Inflammatory macrophage (primary cell): ENCODE measurements at regions not wholly inside any gene's neighbourhood (a gene's known extent, or its start where the extent isn't known, plus 50 kb on each side); places are given as distances from the start of the nearest gene placed in this dataset.
"Not testable (repeated sequence)": the region's sequence is repeated elsewhere in the genome, so short reads cannot be mapped to it uniquely, and the experiment has no call there.

Experiments used
- DNase-seq, 2 donors: peaks; one replicate each; pipeline ENCODE4 v3.0.0-alpha.2; 2020 to 2022

DNA sequence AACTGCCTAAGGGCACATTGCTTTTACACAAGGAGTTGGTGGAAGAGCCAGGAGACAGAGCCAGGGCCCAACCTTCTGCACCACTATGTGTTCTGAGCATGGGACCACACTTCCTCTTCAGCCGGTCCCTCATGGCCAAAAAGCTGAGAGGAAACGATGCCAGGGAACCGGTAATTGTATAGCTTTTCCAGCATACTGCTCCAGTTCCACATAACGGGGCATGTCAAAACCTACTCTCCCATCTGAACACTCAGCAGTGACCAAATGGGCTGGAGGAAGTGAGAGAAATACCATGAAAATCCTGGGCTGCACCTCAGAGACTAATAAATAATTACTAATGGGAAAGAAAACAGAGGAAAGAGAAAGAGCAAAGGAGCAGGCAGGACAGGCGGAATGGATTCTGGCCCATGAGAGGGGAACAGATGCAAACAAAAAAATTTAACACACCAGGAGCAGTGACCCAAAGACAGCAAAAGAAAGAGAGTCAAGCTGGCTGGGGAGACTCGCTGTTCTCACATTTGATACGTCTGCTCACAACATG lies 52.0 kb upstream of the BMP2 start:
- peak; percentile 47 to 57 for DNase-seq

DNA sequence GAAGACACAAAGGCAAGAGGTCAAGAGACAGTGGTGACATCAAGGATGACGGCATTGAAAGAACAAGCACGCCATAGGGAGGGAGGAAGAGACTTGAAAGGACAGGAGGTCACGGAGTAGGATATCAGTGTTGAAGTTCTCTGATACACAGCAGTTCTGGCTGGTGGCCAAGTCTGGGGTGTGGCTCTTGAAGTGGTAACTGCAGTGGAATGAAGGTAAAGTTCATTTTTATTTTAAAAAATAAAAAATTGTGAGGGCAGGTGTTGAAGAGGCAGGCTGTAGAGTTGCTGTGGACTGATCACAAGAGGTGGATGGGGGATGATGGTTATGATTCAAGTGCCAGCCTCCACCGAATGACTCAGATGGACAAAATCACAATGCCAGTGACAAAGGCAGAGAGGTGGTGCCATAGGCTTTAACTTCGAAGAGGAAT lies 53.2 kb upstream of the BMP2 start:
- no peak for DNase-seq

DNA sequence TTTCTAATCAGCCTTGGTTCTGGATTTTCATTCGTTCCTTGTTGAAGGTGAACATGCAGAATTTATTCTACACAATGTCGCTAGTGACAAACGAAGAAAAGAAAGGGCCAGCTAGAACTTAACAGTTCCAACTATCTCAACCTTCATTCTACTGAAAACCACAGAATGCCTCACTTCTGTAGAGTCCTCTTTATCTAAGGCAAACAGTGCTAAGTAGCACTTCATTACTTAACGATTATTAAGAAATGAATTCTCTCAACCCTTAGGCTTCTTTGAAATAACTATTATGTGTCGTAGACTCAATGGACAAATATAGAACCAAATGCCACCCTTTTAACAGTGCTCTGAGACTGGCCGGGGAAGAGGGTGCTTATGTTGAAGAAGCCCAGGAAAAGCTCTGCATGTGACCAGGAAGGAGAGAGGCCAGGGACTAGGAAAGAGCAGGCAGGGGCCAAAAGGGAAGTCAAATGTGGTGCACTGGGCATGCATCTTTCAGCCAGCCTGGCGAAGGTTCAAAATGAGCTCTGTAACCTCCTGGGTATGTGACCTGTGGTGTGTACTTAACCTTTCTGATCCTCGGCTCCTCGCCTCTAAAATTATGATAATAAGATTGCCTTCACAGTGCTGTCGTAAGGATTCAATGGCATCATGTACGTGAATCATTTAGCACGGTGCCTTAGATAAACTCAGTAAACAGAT lies 55.4 kb upstream of the BMP2 start:
- DNase-seq, result no peak

DNA sequence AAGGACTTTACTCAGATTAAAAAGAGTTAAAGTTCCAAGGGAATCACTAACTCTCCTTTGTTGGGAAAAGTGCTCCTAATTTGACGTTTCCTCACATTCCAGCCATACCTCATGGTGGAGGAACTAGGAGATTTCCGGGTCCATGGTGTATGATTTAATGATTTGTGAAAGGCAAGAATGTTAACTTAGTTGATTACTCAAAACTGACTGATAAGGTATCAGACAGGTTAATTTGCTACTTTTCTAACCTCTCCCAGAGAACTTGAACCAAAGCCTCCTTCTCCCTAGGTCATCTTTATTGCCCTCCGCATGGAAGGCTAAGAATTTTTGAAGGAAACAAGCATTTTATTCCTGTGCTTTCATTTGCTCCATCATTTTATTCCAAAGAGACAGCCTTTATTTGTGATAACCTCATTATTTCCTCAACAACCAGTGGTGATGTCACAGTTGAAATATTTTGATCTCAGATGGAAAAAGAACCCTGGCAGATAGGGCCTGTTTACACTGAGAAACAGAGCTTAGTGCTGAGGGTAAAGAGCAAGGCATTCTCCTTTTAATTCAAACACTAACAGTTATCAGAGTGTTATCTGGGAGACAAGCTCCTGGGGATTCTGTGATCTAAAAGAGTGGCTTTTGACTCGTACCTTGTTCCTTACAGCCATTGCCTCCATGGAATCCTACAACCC lies 57.4 kb upstream of the BMP2 start:
- DNase-seq, result no peak

DNA sequence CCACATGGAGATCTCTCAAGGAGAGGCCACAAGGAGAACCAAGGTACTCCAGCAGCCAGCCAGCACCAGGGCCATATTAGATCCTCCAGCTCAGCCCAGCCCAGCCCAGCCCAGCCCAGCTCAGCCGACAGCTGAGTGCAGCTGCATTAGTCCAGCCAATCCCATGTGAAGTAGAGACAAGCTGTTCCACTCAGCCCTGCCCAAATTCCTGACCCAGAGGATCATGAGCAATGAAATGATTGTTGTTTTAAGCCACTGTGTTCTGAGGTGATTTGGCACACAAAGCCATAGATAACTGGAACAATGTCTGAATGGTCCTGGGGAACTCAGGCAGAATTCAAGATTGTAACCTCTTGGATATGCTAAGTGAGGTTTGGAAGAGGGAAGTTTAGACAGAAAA lies 59.5 kb upstream of the BMP2 start:
- no peak for DNase-seq

DNA sequence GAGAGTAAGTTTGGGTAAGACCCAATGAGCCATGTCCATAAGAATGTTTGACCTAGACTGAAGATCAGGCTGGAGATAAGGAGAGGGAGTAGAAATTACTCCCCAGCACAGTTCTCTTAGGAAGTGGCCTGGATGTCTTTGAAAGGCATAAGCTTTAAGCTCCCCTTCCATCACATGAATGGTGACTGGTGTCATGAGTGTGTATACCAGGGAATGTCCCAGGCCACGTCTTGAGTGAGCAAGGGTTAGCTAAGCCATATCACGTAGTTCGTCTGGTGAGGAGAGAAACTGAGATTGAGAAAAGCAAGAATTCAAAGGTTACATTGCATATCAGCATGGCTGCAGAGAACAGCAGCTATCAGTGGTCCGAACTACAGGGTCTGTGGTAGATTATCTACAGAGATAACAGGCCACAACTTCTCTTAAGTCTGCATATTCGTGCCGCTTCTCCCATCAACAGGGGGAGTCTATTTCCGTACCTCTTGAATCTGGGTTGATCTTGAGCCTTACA lies 60.1 kb upstream of the BMP2 start:
- DNase-seq, result no peak

DNA sequence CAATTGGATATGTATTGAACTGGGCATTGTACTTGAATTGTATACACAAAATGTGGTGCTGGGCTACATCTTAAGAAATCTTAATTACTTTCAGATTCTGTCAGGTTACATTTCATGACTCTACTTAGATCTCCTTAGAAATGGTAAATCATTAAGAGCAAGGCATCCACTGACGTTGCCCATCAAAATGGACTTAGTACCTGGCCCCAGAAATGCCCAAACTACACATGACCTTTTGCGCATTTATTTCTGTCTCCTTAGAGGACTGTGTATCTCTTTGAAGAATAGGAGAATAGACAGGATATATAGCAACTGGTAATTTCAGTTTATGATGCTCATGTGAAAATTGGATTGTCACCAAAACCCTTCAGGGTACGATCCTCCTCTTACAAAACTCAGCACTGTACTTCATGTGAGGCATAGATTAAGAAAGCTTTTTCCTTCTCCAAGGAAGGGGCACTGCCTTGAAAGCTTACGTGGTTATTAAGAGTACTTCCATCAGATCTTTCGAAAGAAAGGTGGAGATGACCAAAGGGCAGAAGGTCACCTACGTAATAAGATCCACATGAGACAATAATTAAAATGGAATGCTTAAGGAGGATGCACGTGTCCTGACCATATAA lies 61.4 kb upstream of the BMP2 start:
- no peak for DNase-seq

DNA sequence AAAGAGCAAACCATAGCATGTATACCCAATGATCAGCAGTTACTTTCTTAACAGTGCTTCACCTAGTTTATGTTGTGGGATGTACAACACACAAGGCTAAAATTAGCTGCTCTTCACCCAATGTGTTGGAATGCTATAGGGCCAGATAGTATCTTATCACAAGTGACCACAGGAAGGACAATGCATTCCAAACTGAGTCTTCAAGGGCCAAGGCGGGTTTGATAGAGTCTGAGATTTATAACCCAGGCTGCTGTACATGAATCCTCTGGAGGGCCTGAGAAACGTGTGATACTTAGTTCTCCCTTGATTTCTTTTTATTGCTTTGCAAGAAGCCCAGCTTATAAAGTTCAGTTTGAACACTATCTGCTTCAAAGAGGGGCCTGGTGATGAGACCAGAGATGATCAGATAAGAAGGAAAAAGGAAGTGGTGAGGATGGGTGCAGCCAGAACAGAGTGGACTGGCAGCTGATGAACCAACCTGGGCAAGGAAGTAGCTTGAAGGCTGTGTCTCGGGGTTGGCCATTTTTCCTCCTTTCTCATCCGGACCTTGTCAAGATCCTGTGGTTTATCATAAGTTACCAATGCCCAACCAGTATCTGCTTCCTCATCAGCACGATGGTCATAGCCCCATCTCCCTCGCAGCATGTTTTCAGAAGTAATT lies 62.2 kb upstream of the BMP2 start:
- DNase-seq, result no peak

DNA sequence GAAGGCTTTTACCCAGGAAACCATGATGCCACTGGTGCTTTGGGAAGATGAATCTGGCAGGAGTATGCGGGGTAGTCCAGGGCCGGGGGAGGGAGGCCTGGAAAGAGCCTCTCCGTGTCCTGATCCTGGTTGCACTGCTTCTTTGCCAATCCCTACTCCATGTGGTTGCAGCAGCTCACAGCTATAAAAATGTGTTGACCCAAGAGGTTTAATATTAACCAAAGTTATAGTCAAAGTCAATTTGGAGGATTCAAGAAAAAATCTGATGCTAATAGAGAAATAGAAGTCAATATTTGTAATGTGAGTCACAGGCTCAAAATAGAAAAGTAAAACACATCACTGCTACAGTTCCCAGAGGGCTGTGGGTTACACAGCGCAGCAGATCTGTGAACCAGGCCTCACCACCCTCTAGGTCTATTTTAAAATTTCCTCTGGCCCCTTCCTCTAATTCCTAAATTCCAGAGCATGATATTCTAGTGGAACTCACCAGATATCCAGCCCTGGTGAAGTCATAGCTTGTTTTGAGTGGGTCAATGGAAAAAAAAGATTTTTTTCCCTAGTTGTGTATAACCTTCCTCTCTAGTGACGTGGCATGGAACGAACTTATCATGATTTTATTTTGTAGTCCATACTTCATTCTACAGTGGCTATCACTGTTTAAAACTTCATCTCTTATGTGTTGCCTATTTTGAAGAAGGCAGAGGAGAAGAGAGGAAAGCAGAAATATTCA lies 63.2 kb upstream of the BMP2 start:
- DNase-seq, result no peak

DNA sequence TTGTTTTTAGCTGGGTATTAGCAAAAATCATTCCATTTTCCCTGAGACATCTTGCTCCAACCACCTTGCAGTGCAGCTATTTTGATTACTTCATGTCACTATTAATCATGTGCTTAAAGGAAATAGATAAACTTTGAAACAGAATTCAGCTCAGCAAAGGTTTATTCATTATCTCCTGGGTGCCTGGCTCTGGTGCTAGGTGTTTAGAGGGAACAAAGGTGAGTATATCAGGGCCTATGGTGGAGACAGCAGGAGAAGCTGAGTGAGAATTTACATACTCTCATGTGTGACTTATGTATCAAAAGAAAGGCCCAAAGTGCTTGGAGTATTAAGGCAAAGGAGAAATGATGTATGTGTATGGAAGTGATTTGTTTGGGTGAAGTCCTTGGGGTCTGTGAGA lies 63.8 kb upstream of the BMP2 start:
- no peak for DNase-seq

DNA sequence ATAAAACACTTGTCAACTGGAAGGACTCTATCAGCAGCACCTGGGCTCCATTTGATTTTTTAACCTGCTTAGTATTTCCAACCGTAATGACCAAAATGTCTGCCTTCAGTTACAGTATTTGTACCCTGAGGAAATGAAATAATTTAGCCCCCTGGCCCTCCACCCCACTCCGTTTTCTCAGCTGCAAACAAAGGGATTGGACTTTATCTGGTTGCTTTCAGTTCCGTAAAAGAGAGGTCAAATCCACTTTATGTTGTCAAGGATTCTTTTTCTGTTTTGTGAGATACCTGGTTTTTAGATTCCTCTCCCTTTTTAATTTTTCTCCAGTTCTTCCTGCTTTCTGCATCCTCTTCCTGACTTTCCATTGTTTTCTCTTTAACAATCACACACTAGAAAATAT lies 64.4 kb upstream of the BMP2 start:
- DNase-seq, result no peak

DNA sequence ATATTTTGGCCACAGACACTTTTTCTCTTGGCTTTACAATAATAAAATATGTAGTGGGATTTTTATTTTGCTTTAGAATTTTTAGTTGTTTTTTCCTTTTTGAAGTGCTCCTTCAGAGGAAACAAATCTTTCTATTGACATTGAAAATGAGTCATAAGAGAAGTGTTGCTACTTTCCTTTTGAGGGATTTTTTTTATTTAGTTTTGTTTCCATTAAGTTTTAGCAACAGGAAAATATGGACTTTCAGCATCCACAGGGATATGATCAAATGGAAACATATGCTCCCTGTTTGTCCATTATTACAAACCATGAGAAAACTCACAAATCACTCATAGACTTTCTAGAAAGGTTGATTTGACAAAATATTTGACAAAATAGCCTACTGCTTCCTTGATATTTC lies 65.3 kb upstream of the BMP2 start:
- no peak for DNase-seq

DNA sequence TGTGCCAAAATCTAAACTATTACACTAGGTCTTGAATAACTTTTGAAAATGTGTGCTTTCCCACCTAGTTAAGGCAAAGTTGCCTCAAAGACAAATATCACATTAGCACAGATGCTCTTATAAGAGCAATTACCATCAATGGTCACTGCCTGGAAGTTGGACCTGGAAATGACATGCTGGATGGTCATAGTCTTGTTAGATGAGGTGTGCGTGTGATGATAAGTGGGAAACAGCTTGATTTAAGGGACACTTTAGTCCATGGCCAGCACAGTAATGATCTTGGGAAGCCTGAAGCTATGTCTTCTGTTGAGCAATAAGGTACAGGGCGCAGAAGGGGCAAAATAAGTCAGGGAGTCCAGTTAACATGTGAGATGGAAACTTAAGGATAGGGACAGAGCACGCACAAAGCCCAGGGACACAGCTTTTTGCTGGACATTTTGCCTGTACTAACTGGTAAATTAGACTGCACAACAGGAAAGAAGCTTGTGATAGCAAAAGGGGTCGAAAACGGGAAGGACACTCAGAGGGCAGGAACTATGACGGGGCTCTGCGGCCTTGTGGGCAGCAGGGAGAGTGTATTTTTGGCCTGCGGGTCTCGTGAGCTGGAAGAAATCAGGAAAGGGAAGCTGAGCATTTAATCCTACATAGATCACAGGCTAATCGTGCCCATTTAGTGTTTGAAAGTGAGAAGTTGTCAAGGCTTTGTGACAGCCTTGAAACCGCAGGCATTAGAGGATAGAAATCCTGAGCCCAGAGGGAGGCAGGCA lies 66.7 kb upstream of the BMP2 start:
- peak; percentile 96 for DNase-seq

DNA sequence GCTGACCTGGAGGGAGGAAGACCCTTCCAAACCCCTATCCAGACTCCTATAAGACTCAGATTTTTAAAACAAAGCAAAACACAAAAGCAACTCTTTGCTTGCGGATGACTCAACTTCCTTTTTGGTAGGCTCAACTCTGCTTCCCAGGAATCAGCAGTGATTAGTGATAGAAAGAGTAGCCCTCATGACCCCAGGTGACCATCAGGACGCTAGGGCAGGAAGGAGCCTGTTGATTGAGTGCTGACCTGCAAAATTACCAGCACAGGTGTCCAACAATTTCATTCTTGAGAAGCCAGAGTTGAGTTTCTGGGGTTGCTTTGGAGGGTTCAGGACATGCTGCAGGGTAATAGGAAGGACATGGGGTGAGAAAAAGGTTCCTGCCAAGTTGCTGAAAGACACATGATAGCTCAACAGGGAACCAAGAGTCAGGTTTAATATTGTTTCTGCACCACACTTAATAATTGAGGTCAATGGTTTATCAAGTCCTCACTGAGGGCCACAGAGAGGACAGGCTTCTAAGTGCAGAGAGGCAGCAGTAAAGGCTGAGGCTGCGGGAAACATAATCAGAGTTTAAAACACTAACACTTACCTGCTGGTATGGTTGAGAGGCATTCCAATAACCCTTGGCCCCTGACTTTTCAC lies 67.4 kb upstream of the BMP2 start:
- peak; percentile 13 to 23 for DNase-seq

DNA sequence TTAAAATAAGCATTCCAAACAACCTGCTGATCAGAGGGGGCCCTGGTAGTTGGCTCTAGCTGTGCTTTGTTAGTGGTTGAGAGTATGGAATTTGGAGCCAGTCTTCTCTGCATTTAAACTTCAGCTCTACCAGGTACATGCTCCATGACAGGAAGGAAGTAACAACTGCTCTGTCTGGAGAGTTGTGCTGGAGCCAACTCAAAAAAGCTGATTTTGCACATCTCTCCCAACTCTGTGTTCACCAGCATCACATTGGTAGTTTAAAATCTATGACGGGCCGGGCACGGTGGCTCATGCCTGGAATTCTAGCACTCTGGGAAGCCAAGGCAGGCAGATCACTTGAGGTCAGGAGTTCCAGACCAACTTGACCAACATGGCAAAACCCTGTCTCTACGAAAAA lies 68.8 kb upstream of the BMP2 start:
- no peak for DNase-seq

DNA sequence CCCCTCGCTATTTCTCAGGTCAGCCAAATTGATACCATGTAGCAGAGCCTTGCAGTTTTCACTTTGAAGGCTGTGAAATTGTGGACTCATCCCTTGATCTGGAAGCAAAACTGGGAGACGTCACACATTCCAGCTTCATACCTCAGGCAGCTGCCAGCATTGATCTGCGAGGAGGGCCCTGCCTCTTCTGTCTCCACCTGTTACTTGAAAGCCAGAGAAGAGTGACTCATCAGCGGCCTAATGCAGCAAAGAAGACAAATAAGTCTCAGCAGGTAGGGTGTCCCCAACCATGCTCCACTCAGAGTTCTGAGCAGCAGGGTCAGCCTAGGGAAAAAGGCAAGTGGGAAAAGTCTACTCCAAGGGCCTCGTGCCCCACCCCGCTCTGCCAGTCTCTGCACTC lies 69.4 kb upstream of the BMP2 start:
- DNase-seq, result no peak

DNA sequence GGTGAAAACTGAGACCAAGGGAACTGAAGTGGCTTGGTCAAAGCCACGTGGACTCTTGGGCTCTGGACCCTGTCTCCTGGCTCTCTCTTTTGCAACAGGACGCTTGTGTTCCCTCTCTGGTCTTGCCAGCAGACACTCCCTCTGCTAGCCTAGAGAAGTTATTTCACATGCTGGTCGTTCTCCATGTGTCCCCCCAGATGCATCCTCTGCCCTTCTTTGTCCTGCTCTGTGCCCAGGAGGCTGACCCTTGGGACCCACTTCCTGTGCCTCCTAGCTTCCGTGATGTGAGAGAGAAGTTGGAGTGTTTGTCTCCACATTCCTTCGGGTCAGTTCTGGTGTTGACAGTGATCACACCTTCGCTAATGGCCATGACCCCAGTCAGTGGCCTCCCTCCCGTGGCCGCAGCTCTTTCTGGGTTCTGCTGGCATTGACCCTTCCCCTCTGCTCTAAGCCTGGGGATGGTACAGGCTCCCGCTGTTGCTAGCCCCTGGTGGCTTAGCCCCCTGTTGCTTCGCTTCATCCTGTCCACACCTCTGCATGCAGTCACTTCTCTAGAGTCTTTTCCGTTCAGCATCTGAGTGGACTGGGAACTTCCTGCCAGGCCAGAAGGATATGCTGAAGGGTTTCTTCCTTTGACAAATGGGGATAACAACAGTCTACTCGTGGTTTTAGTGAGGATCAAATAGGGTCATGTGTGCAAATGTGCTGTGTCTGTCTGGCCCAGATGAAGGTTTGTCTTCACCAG lies 70.1 kb upstream of the BMP2 start:
- DNase-seq, result no peak

DNA sequence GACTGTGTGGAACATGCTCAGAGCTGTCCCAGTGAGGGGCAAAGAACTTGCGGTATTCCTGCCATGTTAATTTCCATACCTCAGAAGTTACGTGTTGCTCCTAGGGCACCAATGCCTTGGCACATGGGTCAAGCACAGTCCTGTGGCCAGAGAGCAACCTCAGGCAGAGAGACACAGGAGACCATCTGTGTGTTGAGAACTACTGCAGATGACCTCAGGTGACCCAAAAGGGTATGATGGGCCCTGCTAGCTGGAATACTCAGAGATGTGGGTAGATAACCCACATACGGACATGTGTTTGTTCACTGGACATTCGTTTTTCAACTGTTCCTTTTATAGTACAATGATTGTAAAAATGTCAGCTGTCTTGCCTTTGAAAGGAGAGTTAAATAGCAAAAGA lies 71.5 kb upstream of the BMP2 start:
- DNase-seq, result no peak

DNA sequence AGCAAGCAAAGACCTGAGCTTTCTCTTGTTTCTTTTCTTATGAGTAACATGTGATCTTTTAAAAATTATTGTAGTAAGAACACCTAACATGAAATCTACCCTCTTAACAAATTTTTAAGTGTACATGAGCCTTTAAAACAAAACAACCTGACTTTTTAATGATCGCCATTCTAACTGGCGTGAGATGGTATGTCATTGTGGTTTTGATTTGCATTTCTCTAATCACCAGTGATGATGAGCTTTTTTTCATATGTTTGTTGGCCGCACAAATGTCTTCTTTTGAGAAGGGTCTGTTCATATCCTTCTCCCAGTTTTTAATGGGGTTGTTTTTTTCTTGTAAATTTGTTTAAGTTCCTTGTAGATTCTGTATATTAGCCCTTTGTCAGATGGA lies 73.7 kb upstream of the BMP2 start:
- not testable (repeated sequence) for DNase-seq

DNA sequence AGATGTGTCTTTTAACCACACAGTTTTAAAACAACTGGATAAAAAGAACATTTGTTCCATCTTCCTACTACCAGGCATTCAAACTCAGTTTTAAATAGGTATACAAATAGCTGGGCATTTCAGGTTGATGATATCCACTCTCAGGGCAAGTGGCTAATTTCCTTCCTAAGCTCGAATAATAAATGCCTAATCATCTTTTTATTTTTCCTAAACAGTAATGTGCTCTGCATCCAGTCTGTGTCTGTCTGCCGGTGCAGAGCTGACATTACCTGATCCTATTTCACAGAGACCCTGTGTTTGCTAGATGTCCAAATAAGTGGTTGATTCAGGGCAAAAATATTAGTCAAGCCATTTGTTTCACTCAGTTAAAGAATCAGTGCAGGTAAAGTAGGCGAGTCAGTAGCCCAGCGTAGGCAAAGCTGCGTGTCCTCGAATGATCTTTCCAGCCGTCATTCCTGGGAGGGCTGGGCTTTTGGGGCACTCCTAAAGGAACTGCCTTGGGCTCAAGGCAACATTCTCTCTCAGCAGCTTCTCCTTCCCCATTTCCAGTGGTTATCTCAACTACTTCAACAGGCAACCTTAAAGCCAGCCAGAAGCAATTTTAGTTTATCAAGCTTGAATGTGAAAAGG lies 74.2 kb upstream of the BMP2 start:
- DNase-seq, result no peak
